ENCODE measurements at regions not wholly inside any gene's neighbourhood (a gene's known extent, or its start where the extent isn't known, plus 50 kb on each side); places are given as distances from the start of the nearest gene placed in this dataset.

GRCh38 chr10:94186722-94187121 is 176.0 kb downstream of the NOC3L start:
- intact Hi-C loops (cut with DNase I; ENCODE audit: low total_unique reads), result no loop called here
- 86 to 91% methylated on average over 2 of the region's 2 CpGs for WGBS, 2 donors
- DNase-seq (ENCODE audit: low spot score in 2 of 2), result no peak

GRCh38 chr10:94192333-94192732 is 170.4 kb downstream of the NOC3L start:
- no peak overlapping the region for H3K4me3 ChIP-seq (ENCODE audit: low read depth, poor library complexity, severe bottlenecking)
- TF ChIP-seq, protein P1, sequence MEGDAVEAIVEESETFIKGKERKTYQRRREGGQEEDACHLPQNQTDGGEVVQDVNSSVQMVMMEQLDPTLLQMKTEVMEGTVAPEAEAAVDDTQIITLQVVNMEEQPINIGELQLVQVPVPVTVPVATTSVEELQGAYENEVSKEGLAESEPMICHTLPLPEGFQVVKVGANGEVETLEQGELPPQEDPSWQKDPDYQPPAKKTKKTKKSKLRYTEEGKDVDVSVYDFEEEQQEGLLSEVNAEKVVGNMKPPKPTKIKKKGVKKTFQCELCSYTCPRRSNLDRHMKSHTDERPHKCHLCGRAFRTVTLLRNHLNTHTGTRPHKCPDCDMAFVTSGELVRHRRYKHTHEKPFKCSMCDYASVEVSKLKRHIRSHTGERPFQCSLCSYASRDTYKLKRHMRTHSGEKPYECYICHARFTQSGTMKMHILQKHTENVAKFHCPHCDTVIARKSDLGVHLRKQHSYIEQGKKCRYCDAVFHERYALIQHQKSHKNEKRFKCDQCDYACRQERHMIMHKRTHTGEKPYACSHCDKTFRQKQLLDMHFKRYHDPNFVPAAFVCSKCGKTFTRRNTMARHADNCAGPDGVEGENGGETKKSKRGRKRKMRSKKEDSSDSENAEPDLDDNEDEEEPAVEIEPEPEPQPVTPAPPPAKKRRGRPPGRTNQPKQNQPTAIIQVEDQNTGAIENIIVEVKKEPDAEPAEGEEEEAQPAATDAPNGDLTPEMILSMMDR (IDR thresholded peaks at IDR 0.05), result no peak
- 85 to 90% methylated on average over 3 of the region's 3 CpGs for WGBS, 2 donors
- intact Hi-C loops (cut with DNase I; ENCODE audit: low total_unique reads), result no loop called here
- no peak for DNase-seq (ENCODE audit: low spot score in 2 of 2)

More at GRCh38 chr10:94186722-94187121, 176.0 kb downstream of the NOC3L start:
- no peak overlapping the region for H3K4me3 ChIP-seq (ENCODE audit: low read depth, poor library complexity, severe bottlenecking)
- TF ChIP-seq, protein P1 (IDR thresholded peaks at IDR 0.05), result no peak
- TF ChIP-seq POLR2A (IDR thresholded peaks at IDR 0.05), result no peak

- DNase-seq (ENCODE audit: low spot score in 2 of 2), result no peak
- no peak overlapping the region for H3K4me3 ChIP-seq (ENCODE audit: low read depth, poor library complexity, severe bottlenecking)
- TF ChIP-seq, protein P1 (IDR thresholded peaks at IDR 0.05), result no peak
- WGBS, 2 donors, result 89 to 91% methylated on average over 1 of the region's 1 CpG
- intact Hi-C loops (cut with DNase I; ENCODE audit: low total_unique reads), result no loop called here
Measured at GRCh38 chr10:94192974-94193373, 169.8 kb downstream of the NOC3L start.

GRCh38 chr10:94193466-94193924 is 169.2 kb downstream of the NOC3L start:
- intact Hi-C loops (cut with DNase I; ENCODE audit: low total_unique reads), result no loop called here
- WGBS, 2 donors, result 46 to 52% methylated on average over 4 of the region's 4 CpGs
- DNase-seq (ENCODE audit: low spot score in 2 of 2), result no peak
- TF ChIP-seq, protein P1 (IDR thresholded peaks at IDR 0.05), result no peak
- TF ChIP-seq POLR2A (IDR thresholded peaks at IDR 0.05), result no peak
- no peak overlapping the region for H3K4me3 ChIP-seq (ENCODE audit: low read depth, poor library complexity, severe bottlenecking)

GRCh38 chr10:94194256-94194655 is 168.5 kb downstream of the NOC3L start:
- 9 to 13% methylated on average over 1 of the region's 1 CpG for WGBS, 2 donors
- TF ChIP-seq POLR2A (IDR thresholded peaks at IDR 0.05), result no peak
- intact Hi-C loops (cut with DNase I; ENCODE audit: low total_unique reads), result no loop called here
- no peak for DNase-seq (ENCODE audit: low spot score in 2 of 2)
- no peak overlapping the region for H3K4me3 ChIP-seq (ENCODE audit: low read depth, poor library complexity, severe bottlenecking)

DNA sequence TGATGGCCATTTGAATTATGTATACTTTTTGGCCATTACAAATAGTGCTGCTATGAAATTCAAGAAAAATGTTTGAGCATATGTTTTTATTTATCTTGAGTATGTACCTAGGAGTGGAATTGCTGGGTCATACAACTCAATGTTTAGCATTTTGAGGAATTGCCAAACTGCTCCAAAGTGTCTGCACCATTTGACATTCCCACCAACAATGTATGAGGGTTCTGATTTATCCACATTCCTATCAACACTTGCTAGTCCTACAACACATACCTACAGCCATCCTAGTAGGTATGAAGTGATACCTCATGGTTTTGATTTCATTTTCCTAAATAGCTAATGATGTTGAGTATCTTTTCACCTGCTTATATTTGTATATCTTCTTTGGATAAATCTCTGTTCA is 165.5 kb downstream of the NOC3L start:
- TF ChIP-seq, protein P1 (IDR thresholded peaks at IDR 0.05), result no peak
- no peak for TF ChIP-seq POLR2A (IDR thresholded peaks at IDR 0.05)
- H3K4me3 ChIP-seq (ENCODE audit: low read depth, poor library complexity, severe bottlenecking), result no peak overlapping the region
- DNase-seq (ENCODE audit: low spot score in 2 of 2), result no peak
- intact Hi-C loops (cut with DNase I; ENCODE audit: low total_unique reads), result no loop called here
